ENCODE measurements at regions not wholly inside any gene's neighbourhood (a gene's known extent, or its start where the extent isn't known, plus 50 kb on each side); places are given as distances from the start of the nearest gene placed in this dataset.

GRCh38 chr3:182393151-182393550 lies 400.2 kb upstream of the ATP11B start:
- TF ChIP-seq EZH2phosphoT487 (IDR thresholded peaks at IDR 0.05; ENCODE audit: insufficient read depth, low read depth): no peak
- TF ChIP-seq EZH2 (IDR thresholded peaks at IDR 0.05; ENCODE audit: insufficient read depth, poor library complexity, severe bottlenecking): no peak

Data from GM23248 (cell line).